CD4-positive, alpha-beta T cell treated with Interleukin-6 at 100 ng/mL for 8 hours (primary cell): ENCODE measurements at regions not wholly inside any gene's neighbourhood (a gene's known extent, or its start where the extent isn't known, plus 50 kb on each side); places are given as distances from the start of the nearest gene placed in this dataset.
A peak's percentile ranks its signal among the peaks of the same experiment; 100 is the strongest.
"Not testable (repeated sequence)": the region's sequence is repeated elsewhere in the genome, so short reads cannot be mapped to it uniquely, and the experiment has no call there.

ENCODE experiments used
- DNase-seq: peaks from one replicate; pipeline ENCODE4 v3.0.0-alpha.2; 2020; ENCODE audit warnings: mixed read lengths, low spot score

GRCh38 chr10:133785846-133786602 lies 159.4 kb upstream of the FRG2B start:
- DNase-seq, result not testable (repeated sequence)

- DNase-seq, result not testable (repeated sequence)
These were observed 158.6 kb upstream of the FRG2B start for GRCh38 chr10:133785178-133785577.

- not testable (repeated sequence) for DNase-seq
These were observed 138.7 kb upstream of the FRG2B start for GRCh38 chr10:133765308-133765707.

- DNase-seq, result not testable (repeated sequence)
These were observed 138.2 kb upstream of the FRG2B start for GRCh38 chr10:133764823-133765209.

GRCh38 chr10:133763875-133764822 lies 137.6 kb upstream of the FRG2B start:
- peak; percentile 0 for DNase-seq

GRCh38 chr10:133763190-133763589 lies 136.6 kb upstream of the FRG2B start:
- DNase-seq, result not testable (repeated sequence)

- not testable (repeated sequence) for DNase-seq
These were observed 127.0 kb upstream of the FRG2B start for GRCh38 chr10:133753545-133753944.
